GM19372 (cell line): ENCODE measurements at regions not wholly inside any gene's neighbourhood (a gene's known extent, or its start where the extent isn't known, plus 50 kb on each side); places are given as distances from the start of the nearest gene placed in this dataset.
"Not testable (repeated sequence)": the region's sequence is repeated elsewhere in the genome, so short reads cannot be mapped to it uniquely, and the experiment has no call there.

Experiments used
- ATAC-seq: cut with Tn5 transposase; IDR thresholded peaks from one replicate; pipeline ENCODE4 v1.9.1; 2021; ENCODE audit warnings: mild to moderate bottlenecking, low read depth, moderate library complexity; ENCODE audit not compliant: unreplicated experiment

DNA sequence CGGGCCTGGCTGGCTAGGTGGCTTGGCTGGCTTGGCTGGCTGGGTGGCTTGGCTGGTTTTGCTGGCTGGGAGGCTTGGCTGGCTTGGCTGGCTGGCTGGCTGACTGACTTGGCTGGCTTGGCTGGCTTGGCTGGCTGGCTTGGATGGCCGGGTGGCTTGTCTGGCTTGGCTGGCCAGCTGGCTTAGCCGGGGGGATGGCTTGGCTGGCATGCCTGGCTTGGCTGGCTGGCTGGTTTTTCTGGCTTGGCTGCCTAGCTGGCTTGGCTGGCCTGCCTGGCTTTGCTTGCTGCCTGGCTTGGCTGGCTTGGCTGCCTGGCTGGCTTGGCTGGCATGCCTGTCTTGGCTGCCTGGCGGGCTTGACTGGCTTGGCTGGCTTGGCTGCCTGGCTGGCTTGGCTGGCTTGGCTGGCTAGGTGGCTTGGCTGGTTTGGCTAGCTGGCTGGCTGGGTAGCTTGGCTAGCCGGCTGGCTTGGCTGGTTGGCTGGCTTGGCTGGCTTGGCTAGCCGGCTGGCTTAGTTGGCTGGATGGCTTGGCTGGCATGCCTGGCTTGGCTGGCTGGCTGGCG, 2829.6 kb downstream of the RPIA start:
- ATAC-seq: not testable (repeated sequence)

DNA sequence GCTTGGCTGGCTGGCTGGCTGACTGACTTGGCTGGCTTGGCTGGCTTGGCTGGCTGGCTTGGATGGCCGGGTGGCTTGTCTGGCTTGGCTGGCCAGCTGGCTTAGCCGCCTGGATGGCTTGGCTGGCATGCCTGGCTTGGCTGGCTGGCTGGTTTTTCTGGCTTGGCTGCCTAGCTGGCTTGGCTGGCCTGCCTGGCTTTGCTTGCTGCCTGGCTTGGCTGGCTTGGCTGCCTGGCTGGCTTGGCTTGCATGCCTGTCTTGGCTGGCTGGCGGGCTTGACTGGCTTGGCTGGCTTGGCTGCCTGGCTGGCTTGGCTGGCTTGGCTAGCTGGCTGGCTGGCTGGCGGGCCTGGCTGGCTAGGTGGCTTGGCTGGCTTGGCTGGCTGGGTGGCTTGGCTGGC, 2830.5 kb downstream of the RPIA start:
- ATAC-seq: not testable (repeated sequence)

DNA sequence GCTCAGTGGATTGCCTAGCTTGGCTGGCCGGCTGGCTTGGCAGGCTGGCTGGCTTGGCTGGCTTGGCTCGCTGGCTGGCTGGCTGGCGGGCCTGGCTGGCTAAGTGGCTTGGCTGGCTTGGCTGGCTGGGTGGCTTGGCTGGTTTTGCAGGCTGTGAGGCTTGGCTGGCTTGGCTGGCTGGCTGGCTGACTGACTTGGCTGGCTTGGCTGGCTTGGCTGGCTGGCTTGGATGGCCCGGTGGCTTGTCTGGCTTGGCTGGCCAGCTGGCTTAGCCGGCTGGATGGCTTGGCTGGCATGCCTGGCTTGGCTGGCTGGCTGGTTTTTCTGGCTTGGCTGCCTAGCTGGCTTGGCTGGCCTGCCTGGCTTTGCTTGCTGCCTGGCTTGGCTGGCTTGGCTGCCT, 2831.4 kb downstream of the RPIA start:
- not testable (repeated sequence) for ATAC-seq

DNA sequence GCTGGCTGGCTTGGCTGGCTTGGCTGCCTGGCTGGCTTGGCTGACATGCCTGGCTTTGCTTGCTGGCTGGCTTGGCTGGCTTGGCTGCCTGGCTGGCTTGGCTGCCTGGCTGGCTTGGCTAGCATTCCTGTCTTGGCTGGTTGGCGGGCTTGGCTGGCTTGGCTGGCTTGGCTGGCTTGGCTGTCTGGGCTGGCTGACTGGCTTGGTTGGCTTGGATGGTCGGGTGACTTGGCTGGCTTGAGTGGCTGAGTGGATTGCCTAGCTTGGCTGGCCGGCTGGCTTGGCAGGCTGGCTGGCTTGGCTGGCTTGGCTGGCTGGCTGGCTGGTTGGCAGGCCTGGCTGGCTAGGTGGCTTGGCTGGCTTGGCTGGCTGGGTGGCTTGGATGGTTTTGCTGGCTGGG, 2832.3 kb downstream of the RPIA start:
- ATAC-seq: not testable (repeated sequence)

DNA sequence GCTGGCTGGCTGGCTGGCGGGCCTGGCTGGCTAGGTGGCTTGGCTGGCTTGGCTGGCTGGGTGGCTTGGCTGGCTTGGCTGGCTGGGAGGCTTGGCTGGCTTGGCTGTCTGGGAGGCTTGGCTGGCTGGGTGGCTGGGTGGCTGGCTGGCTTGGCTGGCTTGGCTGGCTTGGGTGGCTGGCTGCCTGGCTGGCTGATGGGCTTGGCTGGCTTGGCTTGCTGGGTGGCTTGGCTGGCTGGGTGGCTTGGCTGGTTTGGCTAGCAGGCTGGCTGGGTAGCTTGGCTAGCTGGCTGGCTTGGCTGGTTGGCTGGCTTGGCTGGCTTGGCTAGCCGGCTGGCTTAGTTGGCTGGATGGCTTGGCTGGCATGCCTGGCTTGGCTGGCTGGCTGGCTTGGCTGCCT, 2834.1 kb downstream of the RPIA start:
- not testable (repeated sequence) for ATAC-seq

DNA sequence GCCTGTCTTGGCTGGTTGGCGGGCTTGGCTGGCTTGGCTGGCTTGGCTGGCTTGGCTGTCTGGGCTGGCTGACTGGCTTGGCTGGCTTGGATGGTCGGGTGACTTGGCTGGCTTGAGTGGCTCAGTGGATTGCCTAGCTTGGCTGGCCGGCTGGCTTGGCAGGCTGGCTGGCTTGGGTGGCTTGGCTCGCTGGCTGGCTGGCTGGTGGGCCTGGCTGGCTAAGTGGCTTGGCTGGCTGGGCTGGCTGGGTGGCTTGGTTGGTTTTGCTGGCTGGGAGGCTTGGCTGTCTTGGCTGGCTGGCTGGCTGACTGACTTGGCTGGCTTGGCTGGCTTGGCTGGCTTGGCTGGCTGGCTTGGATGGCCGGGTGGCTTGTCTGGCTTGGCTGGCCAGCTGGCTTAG, 2834.6 kb downstream of the RPIA start:
- ATAC-seq: not testable (repeated sequence)

DNA sequence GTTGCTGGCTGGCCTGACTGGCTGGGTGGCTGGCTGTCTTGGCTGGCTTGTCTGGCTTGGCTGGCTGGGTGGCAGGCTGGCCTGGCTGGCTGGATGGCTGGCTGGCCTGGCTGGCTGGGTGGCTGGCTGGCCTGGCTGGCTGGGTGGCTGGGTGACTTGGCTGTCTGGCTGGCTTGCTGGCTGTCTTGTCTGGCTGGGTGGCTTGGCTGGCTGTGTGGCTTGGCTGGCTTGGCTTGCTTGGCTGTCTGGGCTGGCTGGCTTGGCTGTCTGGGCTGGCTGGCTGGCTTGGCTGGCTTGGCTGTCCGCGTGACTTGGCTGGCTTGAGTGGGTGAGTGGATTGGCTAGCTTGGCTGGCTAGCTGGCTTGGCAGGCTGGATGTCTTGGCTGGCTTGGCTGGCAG, 2835.6 kb downstream of the RPIA start:
- ATAC-seq: not testable (repeated sequence)

DNA sequence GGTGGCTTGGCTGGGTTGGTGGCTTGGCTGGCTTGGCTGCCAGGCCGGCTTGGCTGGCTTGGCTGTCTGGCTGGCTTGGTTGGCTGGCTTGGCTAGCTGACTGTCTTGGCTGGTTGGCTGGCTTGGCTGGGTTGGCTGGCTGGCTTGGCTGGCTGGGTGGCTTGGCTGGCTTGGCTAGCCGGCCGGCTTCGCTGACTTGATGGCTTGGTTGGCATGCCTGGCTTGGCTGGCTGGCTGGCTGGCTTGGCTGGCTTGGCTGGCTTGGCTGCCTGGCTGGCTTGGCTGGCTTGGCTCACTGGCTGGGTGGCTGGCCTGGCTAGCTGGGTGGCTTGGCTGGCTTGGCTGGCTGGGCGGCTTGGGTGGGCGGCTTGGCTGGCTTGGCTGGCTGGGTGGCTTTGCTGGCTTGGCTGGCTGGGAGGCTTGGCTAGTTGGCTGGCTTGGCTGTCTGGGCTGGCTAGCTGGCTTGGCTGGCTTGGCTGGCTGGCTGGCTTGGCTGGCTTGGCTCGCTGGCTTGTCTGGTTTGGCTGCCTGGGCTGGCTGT, 2836.1 kb downstream of the RPIA start:
- ATAC-seq: not testable (repeated sequence)

DNA sequence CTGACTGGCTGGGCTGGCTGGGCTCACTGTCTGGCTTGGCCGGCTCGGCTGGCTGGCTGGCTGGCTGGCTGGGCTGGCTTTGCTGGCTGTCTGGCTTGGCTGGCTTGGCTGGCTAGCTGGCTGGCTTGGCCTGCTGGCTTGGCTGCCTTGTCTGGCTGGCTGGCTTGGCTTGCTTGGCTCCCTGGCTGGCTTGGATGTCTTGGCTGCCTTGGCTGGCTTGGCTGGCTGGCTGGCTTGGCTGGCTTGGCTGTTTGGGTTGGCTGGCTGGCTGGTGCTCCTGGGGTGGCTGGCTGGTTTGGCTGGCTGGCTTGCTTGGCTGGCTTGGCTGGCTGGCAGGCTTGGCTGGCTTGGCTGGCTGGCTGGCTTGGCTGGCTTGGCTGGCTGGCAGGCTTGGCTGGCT, 2836.9 kb downstream of the RPIA start:
- ATAC-seq: not testable (repeated sequence)

DNA sequence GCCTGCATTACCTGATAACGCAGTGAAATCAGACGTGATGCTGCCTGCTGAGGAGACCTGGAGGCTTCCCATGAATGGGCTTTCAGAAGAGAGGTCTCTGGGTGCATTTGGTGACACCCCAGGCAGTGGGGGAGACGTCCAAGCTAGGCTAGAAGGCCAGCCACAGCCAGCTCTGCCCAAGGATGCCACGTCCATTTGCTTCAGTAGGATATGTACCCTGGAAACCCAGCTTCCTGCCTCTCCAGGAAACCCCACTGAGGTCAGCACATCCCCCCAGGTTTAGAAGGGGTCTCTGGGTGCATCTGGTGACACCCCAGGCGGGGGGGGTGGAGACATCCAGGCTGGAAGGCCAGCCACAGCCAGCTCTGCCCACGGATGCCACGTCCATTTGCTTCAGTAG, 2844.6 kb downstream of the RPIA start:
- not testable (repeated sequence) for ATAC-seq

DNA sequence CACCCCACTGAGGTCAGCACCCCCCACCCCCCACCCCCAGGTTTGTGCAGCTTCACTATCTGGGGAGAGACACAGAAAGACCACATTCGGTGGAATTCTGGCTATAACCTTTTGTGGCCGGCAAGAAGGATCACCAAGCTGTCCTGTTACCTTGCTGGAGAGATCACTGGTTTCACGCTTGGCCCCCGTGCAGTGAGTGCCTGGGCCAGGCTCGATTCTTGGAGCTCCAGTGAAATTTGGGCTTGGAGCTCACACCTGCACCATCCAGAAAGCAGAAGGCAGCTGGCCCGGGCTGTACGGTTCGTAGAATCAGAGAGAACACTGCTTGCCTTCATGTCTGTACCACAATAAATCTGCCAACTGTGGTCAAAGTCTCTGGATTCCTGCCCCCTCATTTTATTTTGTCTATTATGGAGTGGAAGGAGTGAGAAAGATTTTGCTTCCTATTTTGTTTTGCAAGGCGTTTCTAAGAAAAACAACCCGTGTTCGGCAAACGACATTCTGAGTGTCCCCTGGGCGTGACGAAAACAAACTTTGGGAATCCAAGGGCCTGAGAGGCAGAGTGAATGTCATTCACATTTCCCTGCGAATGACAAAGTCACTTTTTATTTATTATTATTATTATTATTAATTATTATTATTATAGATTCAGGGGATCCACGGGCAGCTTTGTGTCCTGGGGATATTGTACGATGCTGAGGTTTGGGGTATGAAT, 2845.2 kb downstream of the RPIA start:
- not testable (repeated sequence) for ATAC-seq

DNA sequence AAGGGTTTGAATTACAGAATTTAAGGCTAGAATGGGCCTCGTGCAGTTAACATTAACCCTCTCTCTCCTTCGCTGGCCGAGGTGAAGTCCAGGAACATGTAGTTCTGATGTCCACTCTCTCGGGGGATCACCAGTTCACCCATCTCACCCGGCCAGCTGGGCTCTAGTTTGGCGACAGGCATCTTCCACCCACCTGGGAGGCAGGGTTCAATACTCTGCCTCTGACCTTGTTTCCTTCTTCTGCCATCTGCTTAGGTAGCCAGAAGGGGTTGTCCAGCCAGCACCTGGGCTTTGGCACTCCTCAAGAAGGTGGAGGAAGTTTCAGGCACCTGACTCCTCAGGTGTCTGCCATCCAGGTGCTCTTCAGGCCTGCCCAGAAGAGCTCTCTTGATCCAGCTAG, 2857.8 kb downstream of the RPIA start:
- ATAC-seq: not testable (repeated sequence)

DNA sequence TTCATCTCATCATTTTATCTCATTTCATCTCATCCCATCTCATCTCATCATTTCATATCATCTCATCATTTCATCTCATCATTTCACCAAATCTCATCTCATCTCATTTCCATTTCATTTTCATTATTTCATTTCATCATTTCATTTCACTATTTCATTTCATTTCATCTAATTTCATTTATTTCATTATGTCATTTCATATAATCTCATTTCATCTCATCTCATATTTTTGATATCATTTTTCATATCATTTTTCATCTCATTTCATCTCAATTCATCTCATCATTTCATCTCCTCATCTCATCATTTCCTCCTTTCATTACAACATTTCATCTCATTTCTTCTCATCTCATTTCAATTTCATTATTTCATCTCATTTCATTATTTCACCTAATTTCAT, 2866.8 kb downstream of the RPIA start:
- not testable (repeated sequence) for ATAC-seq

DNA sequence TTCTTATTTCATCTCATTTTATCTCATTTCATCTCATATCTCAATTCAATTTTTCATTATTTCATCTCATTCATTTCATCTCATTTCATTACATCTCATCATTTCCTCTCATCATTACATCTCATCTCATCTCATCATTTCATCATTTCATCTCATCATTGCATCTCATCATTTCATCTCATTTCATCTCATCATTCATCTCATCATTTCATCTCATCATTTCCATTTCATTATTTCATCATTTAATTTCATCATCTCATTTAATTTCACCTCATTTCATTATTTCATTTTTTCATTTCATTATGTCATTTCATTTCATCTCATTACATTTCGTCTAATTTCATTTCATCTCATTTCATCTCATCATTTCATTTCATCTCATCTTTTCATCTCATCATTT, 2867.8 kb downstream of the RPIA start:
- not testable (repeated sequence) for ATAC-seq

DNA sequence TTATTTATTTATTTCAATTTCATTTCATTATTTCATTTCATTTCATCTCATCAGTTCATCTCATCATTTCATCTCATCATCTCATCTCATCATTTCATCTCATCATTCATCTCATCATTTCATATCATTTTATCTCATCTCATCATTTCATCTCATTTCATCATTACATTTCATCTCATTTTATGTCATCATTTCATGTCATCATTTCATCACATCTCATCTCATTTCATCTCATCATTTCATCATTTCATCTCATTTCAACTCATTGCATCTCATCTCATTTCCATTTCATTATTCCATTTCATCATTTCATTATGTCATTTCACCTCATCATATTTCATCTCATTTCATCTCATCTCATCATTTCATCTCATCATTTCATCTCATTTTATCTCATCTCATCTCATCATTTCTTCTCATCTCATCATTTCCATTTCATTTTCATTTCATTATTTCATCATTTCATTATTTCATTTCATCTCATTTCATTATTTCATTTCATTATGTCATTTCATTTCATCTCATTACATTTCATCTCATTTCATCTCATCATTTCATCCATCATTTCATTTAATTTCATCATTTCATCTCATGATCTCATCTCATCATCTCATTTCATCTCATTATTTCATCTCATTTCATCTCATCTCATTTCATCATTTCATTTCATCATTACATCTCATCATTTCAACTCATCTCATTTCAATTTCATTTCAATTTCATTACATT, 2868.6 kb downstream of the RPIA start:
- ATAC-seq: not testable (repeated sequence)

DNA sequence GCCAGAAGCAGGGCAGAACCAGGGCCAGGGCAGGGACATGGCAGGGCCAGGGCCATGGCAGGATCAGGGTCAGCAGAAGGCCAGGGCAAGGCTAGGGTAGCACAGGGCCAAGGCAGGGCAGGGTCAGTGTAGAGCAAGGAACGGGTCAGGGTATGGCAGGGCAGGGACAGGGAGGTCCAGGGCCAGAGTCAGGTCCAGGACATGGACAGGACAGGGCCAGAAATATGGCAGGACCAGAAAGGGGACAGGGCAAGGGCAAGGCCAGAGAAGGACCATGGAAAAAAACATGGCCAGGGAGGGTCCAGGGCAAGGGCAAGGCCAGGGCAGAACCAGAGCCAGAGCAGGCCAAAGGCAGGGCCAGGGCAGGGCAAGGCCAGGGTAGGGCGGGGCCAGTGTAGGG, 2870.7 kb downstream of the RPIA start:
- not testable (repeated sequence) for ATAC-seq

DNA sequence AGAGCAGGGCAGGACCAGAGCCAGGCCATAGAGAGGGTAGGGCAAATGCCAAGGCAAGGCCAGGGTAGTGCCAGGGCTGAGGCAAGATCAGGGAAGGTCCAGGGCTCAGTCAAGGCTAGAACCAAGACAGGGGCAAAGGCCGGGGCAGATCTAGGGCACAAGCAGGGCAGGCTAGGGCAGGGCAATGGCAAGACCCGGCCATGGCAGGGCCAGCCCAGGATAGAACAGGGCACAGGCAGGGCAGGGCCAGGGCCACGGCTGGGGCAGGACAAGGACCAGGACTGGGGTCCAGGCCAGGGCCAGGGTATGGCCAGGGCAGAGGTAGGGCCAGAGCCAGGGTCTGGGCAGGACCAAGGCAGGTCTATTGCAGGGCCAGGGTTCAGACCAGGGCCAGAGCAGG, 2873.2 kb downstream of the RPIA start:
- ATAC-seq: not testable (repeated sequence)

DNA sequence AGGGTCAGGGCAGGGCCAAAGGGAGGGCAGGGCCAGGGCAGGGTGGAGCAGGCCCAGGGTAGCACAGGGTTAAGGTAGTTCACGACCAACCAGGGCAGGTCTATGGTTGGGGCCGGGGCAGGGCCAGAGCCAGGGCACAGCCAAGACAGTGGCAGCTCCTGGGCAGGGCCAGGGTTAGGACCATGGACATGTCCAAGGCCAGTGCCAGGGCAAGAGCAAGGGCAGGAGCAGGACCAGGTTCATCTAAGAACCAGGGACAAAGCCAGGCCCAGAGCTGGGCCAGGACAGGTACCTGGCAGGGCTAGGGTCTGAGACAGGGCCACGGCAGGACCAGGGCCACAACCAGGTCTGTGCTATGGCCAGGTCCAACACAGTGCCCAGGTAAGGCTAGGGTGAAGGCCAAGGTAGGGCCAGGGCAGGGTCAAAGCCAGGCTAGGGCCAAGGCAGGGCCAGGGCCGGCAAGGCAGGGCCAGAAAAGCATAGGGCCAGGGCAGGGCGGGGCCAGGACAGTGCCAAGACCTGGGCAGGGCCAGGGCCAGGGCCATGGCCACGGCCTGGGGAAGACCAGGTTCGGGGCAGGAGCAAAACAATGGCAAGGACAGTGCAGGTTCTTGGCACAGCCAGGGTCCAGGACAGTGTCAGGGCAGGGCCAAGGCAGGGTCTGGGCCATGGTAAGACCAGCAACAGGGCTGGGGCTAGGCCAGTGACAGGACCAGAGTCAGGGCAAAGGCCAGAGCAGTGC, 2874.4 kb downstream of the RPIA start:
- not testable (repeated sequence) for ATAC-seq

DNA sequence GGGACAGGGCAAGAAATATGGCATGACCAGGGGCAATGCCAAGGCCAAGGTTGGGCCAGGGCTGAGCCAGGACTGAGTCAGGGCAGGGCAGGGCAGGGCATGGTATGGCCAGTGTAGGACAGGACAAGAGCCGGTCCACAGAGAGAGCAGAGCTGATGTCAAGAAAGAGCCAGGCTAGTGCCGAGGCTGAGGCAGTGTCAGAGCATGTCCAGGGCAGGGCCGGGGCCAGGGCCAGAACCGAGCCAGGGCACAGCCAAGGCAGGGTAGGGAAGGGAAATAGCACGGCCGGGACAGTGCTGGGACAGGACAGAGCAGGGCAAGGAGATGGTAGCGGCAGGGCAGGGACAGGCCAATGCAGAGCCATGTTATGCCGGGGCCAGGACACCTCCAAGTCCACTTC, 2875.1 kb downstream of the RPIA start:
- ATAC-seq: not testable (repeated sequence)

DNA sequence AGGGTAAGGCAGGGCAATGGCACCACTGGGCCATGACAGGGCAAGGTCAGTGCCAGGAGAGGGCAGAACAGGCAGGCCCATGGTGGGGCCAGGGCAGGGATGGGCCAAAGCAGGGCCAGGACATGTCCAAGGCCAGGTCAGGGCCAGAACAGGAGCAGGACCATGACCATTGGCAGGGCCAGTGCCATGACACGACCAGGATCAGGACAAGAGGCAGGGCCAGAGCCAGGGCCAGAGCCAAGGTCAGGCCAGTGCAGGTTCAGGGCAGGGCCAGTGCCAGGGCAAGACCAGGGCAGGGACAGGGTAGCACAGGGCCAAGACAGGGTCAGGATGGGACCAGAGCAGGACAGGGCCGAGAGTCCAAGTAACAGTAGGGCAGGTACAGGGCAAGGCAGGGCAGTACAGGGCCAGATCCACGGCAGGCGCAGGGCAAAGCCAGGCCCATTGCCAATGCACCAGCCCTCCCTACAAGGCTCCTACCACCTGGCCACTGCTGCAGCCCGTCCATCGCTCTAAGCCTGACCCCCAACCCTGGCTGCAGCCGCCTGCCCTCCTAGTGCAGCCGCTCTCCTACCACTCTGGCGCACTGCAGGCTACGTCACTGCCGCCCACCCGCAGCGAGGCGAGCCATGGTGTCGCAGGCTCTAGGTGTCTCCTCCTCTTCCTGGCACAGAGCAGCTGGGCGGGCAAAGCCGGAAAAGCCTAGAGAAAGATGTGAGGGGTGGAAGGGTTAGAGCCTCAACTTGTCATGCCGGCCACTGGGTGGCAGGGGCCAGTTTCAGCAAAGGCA, 2876.3 kb downstream of the RPIA start:
- ATAC-seq: not testable (repeated sequence)
